ENCODE measurements at regions not wholly inside any gene's neighbourhood (a gene's known extent, or its start where the extent isn't known, plus 50 kb on each side); places are given as distances from the start of the nearest gene placed in this dataset.

GRCh38 chr2:33796511-33796910 lies 197.4 kb upstream of the FAM98A start:
- H3K9me3 Mint-ChIP-seq (ENCODE audit: low read depth): peaks cover 6% of the 10 kb centered on the region
- H3K4me3 Mint-ChIP-seq (ENCODE audit: low read depth): no peak overlapping the region
- no peak overlapping the region for H3K27ac Mint-ChIP-seq
- H3K4me1 Mint-ChIP-seq (ENCODE audit: low read depth): no peaks in the 10 kb centered on the region
- no peaks in the 10 kb centered on the region for H3K36me3 Mint-ChIP-seq (ENCODE audit: insufficient read depth)
- TF ChIP-seq CTCF (IDR thresholded peaks at IDR 0.05; ENCODE audit: unreplicated experiment): no peak
- H3K27me3 Mint-ChIP-seq: no peaks in the 10 kb centered on the region
- no peak for DNase-seq (ENCODE audit: low spot score, unreplicated experiment)

GRCh38 chr2:33791625-33792024 lies 192.5 kb upstream of the FAM98A start:
- no peak for TF ChIP-seq CTCF (IDR thresholded peaks at IDR 0.05; ENCODE audit: unreplicated experiment)
- Mint-ChIP-seq H3K27ac (no peak overlapping the region), H3K9me3 (ENCODE audit: low read depth) (no peaks in the 10 kb centered on the region), H3K36me3 (ENCODE audit: insufficient read depth) (no peaks in the 10 kb centered on the region), H3K4me3 (ENCODE audit: low read depth) (no peak overlapping the region), H3K27me3 (no peaks in the 10 kb centered on the region), H3K4me1 (ENCODE audit: low read depth) (no peaks in the 10 kb centered on the region)
- DNase-seq (ENCODE audit: low spot score, unreplicated experiment): no peak

GRCh38 chr2:33788044-33788443 lies 188.9 kb upstream of the FAM98A start:
- Mint-ChIP-seq H3K9me3 (ENCODE audit: low read depth) (no peaks in the 10 kb centered on the region), H3K36me3 (ENCODE audit: insufficient read depth) (no peaks in the 10 kb centered on the region), H3K27me3 (no peaks in the 10 kb centered on the region), H3K4me3 (ENCODE audit: low read depth) (no peak overlapping the region), H3K27ac (no peak overlapping the region), H3K4me1 (ENCODE audit: low read depth) (no peaks in the 10 kb centered on the region)
- TF ChIP-seq CTCF (IDR thresholded peaks at IDR 0.05; ENCODE audit: unreplicated experiment): no peak
- no peak for DNase-seq (ENCODE audit: low spot score, unreplicated experiment)

GRCh38 chr2:33786881-33787280 lies 187.8 kb upstream of the FAM98A start:
- Mint-ChIP-seq H3K4me3 (ENCODE audit: low read depth) (no peak overlapping the region), H3K36me3 (ENCODE audit: insufficient read depth) (no peaks in the 10 kb centered on the region), H3K4me1 (ENCODE audit: low read depth) (no peaks in the 10 kb centered on the region), H3K27ac (no peak overlapping the region), H3K9me3 (ENCODE audit: low read depth) (no peaks in the 10 kb centered on the region), H3K27me3 (no peaks in the 10 kb centered on the region)
- no peak for DNase-seq (ENCODE audit: low spot score, unreplicated experiment)
- TF ChIP-seq CTCF (IDR thresholded peaks at IDR 0.05; ENCODE audit: unreplicated experiment): no peak

GRCh38 chr2:33785201-33786106 lies 186.4 kb upstream of the FAM98A start:
- TF ChIP-seq CTCF (IDR thresholded peaks at IDR 0.05; ENCODE audit: unreplicated experiment): no peak
- no peaks in the 10 kb centered on the region for H3K36me3 Mint-ChIP-seq (ENCODE audit: insufficient read depth)
- DNase-seq (ENCODE audit: low spot score, unreplicated experiment): no peak
- H3K9me3 Mint-ChIP-seq (ENCODE audit: low read depth): no peaks in the 10 kb centered on the region
- H3K4me1 Mint-ChIP-seq (ENCODE audit: low read depth): no peaks in the 10 kb centered on the region
- H3K27ac Mint-ChIP-seq: no peak overlapping the region
- H3K27me3 Mint-ChIP-seq: no peaks in the 10 kb centered on the region
- no peak overlapping the region for H3K4me3 Mint-ChIP-seq (ENCODE audit: low read depth)
